ENCODE measurements at regions not wholly inside any gene's neighbourhood (a gene's known extent, or its start where the extent isn't known, plus 50 kb on each side); places are given as distances from the start of the nearest gene placed in this dataset.

DNA sequence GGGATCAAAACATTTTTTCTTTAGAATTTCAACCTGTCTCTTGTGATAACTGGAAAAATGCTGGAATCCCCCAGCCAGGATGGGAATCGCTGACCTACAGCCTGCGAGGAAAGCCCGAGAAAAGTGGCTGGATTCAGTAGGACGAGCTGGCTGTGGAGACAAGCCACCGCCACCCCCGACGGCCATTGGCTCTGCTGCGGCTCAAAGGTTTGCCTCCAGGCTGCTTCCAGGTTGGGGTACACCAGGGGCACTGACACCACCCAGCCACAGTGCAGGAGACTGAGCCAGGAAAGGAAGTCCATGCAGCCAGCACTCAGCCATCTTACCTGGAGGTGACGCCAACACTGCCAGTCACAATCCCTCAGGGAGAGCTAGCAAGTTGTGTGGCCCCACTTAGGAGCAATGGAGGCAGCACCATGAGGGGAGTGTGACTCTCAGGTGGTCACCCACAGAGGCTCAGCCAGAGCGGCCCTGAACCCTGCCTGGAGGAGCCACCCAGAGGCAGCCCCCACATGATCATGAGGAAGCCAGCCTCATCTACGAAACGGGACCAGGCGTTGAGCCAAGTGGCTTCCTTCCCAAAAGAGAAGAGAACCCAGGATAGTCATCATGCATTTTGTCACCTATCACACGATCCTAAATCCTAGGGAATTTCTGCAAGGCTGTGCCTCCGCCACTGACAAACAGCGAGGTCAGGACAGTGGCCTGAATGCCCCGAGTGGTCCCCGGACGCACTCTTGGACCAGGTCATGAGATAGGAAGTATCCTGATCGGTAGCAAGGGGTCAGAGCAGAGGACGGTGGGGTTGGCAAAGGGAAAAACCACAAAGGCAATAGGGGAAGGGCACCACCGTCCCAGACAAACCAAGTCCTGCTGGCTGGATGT lies 84.8 kb downstream of the RBFOX3 start:
- TF ChIP-seq, protein P1, sequence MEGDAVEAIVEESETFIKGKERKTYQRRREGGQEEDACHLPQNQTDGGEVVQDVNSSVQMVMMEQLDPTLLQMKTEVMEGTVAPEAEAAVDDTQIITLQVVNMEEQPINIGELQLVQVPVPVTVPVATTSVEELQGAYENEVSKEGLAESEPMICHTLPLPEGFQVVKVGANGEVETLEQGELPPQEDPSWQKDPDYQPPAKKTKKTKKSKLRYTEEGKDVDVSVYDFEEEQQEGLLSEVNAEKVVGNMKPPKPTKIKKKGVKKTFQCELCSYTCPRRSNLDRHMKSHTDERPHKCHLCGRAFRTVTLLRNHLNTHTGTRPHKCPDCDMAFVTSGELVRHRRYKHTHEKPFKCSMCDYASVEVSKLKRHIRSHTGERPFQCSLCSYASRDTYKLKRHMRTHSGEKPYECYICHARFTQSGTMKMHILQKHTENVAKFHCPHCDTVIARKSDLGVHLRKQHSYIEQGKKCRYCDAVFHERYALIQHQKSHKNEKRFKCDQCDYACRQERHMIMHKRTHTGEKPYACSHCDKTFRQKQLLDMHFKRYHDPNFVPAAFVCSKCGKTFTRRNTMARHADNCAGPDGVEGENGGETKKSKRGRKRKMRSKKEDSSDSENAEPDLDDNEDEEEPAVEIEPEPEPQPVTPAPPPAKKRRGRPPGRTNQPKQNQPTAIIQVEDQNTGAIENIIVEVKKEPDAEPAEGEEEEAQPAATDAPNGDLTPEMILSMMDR (IDR thresholded peaks at IDR 0.05 in 8 of 11, conservative IDR thresholded peaks at IDR 0.05 in 3 of 11) = no peak
- no peak for TF ChIP-seq POLR2A (IDR thresholded peaks at IDR 0.05)
- TF ChIP-seq POLR2AphosphoS5 (IDR thresholded peaks at IDR 0.05) = no peak
